Glutamatergic neuron (in vitro differentiated cells): ENCODE measurements at regions not wholly inside any gene's neighbourhood (a gene's known extent, or its start where the extent isn't known, plus 50 kb on each side); places are given as distances from the start of the nearest gene placed in this dataset.

Experiments used
- DNase-seq: peaks from one replicate; pipeline ENCODE4 v3.0.0; 2022
- H3K27ac Mint-ChIP-seq: one replicate; pipeline ENCODE4 v1.8.0; 2020; ENCODE audit warnings: mild to moderate bottlenecking, mixed read lengths, inconsistent platforms; ENCODE audit not compliant: unreplicated experiment
- H3K27me3 Mint-ChIP-seq: one replicate; pipeline ENCODE4 v1.8.0; 2020; ENCODE audit warnings: mild to moderate bottlenecking, moderate library complexity, mixed read lengths, inconsistent platforms; ENCODE audit not compliant: unreplicated experiment
- H3K36me3 Mint-ChIP-seq: one replicate; pipeline ENCODE4 v1.8.0; 2020; ENCODE audit warnings: mild to moderate bottlenecking, mixed read lengths, inconsistent platforms; ENCODE audit not compliant: unreplicated experiment
- H3K4me1 Mint-ChIP-seq: one replicate; pipeline ENCODE4 v1.8.0; 2020; ENCODE audit warnings: mild to moderate bottlenecking, low read depth, mixed read lengths, inconsistent platforms; ENCODE audit not compliant: unreplicated experiment
- H3K4me3 Mint-ChIP-seq: one replicate; pipeline ENCODE4 v1.8.0; 2020; ENCODE audit warnings: mild to moderate bottlenecking, mixed read lengths, inconsistent platforms; ENCODE audit not compliant: unreplicated experiment
- H3K9me3 Mint-ChIP-seq: one replicate; pipeline ENCODE4 v1.8.0; 2020; ENCODE audit warnings: mild to moderate bottlenecking, moderate library complexity, mixed read lengths, inconsistent platforms; ENCODE audit not compliant: unreplicated experiment
- CTCF ChIP-seq: fragments of 200-600 bp; sonication (generic); IDR thresholded peaks from one replicate; pipeline ENCODE4 v1.5.0; 2021; ENCODE audit not compliant: partially characterized antibody, unreplicated experiment

DNA sequence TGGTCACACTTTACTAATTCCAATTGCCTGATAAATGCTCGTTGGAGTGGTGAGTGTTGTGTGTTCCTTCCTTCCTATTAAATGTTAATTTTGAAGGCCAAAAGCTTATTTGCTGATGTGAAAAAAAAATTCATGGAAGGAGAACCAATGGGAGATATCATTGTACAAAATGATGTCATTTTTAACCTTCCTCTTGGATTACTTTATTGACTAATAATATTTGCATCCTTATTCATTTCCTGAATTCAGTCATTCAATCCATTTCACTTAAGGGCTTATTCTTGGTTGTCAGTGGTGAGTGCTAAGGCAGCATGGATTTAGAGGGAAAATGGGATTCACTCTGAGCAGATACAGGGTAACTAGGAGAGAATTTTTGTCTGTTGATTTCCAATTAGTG is 216.0 kb upstream of the HTR2A start:
- peaks cover 3% of the 10 kb centered on the region for H3K9me3 Mint-ChIP-seq
- H3K36me3 Mint-ChIP-seq: peaks cover 5% of the 10 kb centered on the region
- peaks cover 1% of the 10 kb centered on the region for H3K27me3 Mint-ChIP-seq
- H3K4me3 Mint-ChIP-seq: no peak overlapping the region
- DNase-seq: no peak
- no peak overlapping the region for H3K27ac Mint-ChIP-seq
- H3K4me1 Mint-ChIP-seq: no peaks in the 10 kb centered on the region
- TF ChIP-seq CTCF: no peak

DNA sequence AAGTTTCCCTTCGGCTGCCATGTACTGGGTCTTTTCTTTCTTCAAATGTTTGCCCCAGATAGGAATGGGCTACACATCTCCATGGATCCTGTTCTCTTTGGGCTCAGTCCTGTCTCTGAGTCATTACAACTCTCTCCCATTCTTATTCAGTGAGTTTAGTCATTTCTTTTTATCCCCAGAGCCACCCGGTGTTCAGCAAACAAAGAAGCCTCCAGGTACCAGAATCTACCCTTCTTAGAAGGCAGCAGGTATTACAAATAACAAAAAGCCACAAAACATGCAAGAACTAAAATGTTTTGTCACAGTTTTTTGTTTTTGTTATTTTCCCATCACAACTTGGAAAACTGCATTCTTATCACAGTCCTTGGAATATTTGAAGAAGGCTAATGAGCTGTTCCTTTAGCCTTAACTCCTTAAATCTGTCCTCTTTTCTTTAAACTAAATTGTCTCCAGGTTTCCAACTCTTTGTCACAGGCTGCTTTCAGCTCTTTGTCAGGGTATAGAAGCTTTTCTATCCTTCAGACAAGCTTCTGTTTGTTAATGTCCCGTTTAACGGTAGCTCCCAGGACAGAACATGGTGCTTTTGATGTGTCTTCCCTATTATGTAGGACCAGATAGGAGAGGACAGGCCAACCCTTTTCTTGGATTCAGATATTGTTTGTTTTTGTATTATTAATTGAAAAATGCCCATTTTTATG is 215.5 kb upstream of the HTR2A start:
- H3K27ac Mint-ChIP-seq: no peak overlapping the region
- peaks cover 3% of the 10 kb centered on the region for H3K9me3 Mint-ChIP-seq
- peaks cover 5% of the 10 kb centered on the region for H3K36me3 Mint-ChIP-seq
- no peaks in the 10 kb centered on the region for H3K4me1 Mint-ChIP-seq
- H3K27me3 Mint-ChIP-seq: peaks cover 1% of the 10 kb centered on the region
- no peak overlapping the region for H3K4me3 Mint-ChIP-seq
- no peak for DNase-seq
- no peak for TF ChIP-seq CTCF

DNA sequence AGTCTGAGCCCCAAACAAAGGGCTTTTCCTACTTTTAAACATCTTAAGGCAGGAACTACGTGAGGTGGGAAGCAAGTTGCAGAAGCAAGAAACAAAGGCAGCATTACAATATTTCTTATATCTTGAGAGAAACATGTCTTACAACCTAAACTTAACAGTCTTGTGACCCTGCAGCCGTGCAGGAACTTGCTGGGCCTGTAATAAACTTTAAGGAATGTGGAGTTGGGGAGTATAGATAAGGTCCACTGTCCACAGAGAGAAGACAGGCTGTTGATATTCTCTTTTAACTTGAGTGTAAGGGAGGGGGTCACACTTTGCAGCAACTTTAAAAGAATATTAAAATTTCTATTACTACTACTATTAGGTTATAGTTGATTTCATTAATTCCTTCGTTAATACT is 214.6 kb upstream of the HTR2A start:
- H3K4me3 Mint-ChIP-seq: no peak overlapping the region
- H3K9me3 Mint-ChIP-seq: peaks cover 3% of the 10 kb centered on the region
- no peak for TF ChIP-seq CTCF
- peaks cover 5% of the 10 kb centered on the region for H3K36me3 Mint-ChIP-seq
- peaks cover 1% of the 10 kb centered on the region for H3K27me3 Mint-ChIP-seq
- no peak for DNase-seq
- H3K27ac Mint-ChIP-seq: no peak overlapping the region
- H3K4me1 Mint-ChIP-seq: no peaks in the 10 kb centered on the region

- no peak for DNase-seq
- H3K4me3 Mint-ChIP-seq: no peak overlapping the region
- no peaks in the 10 kb centered on the region for H3K4me1 Mint-ChIP-seq
- peaks cover 3% of the 10 kb centered on the region for H3K9me3 Mint-ChIP-seq
- no peak overlapping the region for H3K27ac Mint-ChIP-seq
- H3K27me3 Mint-ChIP-seq: peaks cover 1% of the 10 kb centered on the region
- TF ChIP-seq CTCF: no peak
- H3K36me3 Mint-ChIP-seq: peaks cover 5% of the 10 kb centered on the region
Observed at GRCh38 chr13:47110833-47111240, 214.0 kb upstream of the HTR2A start.

- H3K9me3 Mint-ChIP-seq: peaks cover 3% of the 10 kb centered on the region
Observed at GRCh38 chr13:47110141-47110540, 213.3 kb upstream of the HTR2A start.

More at GRCh38 chr13:47110141-47110540, 213.3 kb upstream of the HTR2A start:
- H3K4me1 Mint-ChIP-seq: no peaks in the 10 kb centered on the region
- H3K36me3 Mint-ChIP-seq: peaks cover 5% of the 10 kb centered on the region
- TF ChIP-seq CTCF: no peak
- H3K27ac Mint-ChIP-seq: no peak overlapping the region
- no peak overlapping the region for H3K4me3 Mint-ChIP-seq
- DNase-seq: no peak
- H3K27me3 Mint-ChIP-seq: peaks cover 4% of the 10 kb centered on the region
